Endodermal cell (in vitro differentiated cells): ENCODE measurements at regions not wholly inside any gene's neighbourhood (a gene's known extent, or its start where the extent isn't known, plus 50 kb on each side); places are given as distances from the start of the nearest gene placed in this dataset.

ENCODE experiments used
- DNase-seq: peaks from one replicate; pipeline ENCODE4 v3.0.0-alpha.2; 2017
- H3K27ac ChIP-seq: 2 replicates; pipeline ENCODE4 v1.5.1; 2013; ENCODE audit warnings: mild to moderate bottlenecking, low read depth, low read length, moderate library complexity
- H3K27me3 ChIP-seq: 2 replicates; pipeline ENCODE4 v1.6.1; 2013; ENCODE audit warnings: mild to moderate bottlenecking, low read length, moderate library complexity; ENCODE audit not compliant: insufficient read depth, control insufficient read depth, poor library complexity, severe bottlenecking
- H3K36me3 ChIP-seq: 2 replicates; pipeline ENCODE4 v1.7.0; 2013; ENCODE audit warnings: mild to moderate bottlenecking, low read length, moderate library complexity; ENCODE audit not compliant: control insufficient read depth, insufficient read depth
- H3K4me1 ChIP-seq: one replicate; pipeline ENCODE4 v1.7.0; 2013; ENCODE audit warnings: low read length; ENCODE audit not compliant: control insufficient read depth, insufficient read depth
- H3K4me3 ChIP-seq: 2 replicates; pipeline ENCODE4 v1.5.1; 2013; ENCODE audit warnings: mild to moderate bottlenecking, low read length, moderate library complexity
- H3K9ac ChIP-seq: 2 replicates; pipeline ENCODE4 v1.6.1; 2013; ENCODE audit warnings: mild to moderate bottlenecking, low read length, moderate library complexity; ENCODE audit not compliant: poor library complexity, severe bottlenecking; ENCODE audit errors: extremely low read depth
- H3K9me3 ChIP-seq: 2 replicates; pipeline ENCODE4 v1.6.1; 2013; ENCODE audit warnings: mild to moderate bottlenecking, low read length, moderate library complexity; ENCODE audit not compliant: control insufficient read depth
- H3K27ac Mint-ChIP-seq: 2 replicates; pipeline ENCODE4 v1.8.0; 2020; ENCODE audit warnings: mixed read lengths
- H3K27me3 Mint-ChIP-seq: 2 replicates; pipeline ENCODE4 v1.8.0; 2021; ENCODE audit warnings: mild to moderate bottlenecking, mixed read lengths; ENCODE audit not compliant: insufficient read depth
- H3K36me3 Mint-ChIP-seq: 2 replicates; pipeline ENCODE4 v1.8.0; 2020; ENCODE audit warnings: low read depth, mixed read lengths
- H3K4me1 Mint-ChIP-seq: 2 replicates; pipeline ENCODE4 v1.8.0; 2020; ENCODE audit warnings: mixed read lengths
- H3K4me3 Mint-ChIP-seq: 2 replicates; pipeline ENCODE4 v1.8.0; 2020; ENCODE audit warnings: mild to moderate bottlenecking, moderate library complexity, mixed read lengths
- H3K9me3 Mint-ChIP-seq: 2 replicates; pipeline ENCODE4 v1.8.0; 2020; ENCODE audit warnings: mild to moderate bottlenecking, mixed read lengths
- WGBS, 2 experiments: methylation state at CpG; one replicate each; pipeline versions ENCODE4 v1.1.5 to v1.1.7; 2013; ENCODE audit warnings: missing lambda C conversion rate in 2 of 2, mixed read lengths in 1 of 2; ENCODE audit not compliant: insufficient coverage in 1 of 2, insufficient read length in 1 of 2; 5-methylcytosine and 5-hydroxymethylcytosine counted together
- TF ChIP-seq, protein P1 (sequence below): fragments of 200-600 bp; sonication (generic); conservative IDR thresholded peaks from 2 replicates; pipeline ENCODE4 v1.5.0; 2021; ENCODE audit warnings: antibody characterized with exemption, mild to moderate bottlenecking

DNA sequence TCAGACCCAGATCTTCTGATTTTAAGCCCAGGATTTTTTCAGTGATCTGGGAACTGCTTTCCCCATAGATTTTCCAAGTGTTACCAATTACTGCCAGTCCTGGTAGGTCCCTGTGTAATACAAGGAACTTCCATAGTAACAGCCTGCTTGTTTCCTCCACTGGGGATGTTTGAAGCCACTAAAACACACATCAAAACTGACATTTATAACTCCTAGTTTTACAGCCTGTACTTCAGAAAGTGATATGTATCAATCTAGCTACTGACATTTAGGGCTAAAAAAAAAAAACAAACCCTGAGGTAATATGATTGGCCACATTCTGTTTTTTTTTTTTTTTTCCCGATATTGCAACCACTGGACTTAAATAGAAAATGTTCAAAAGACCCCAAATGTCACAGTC is 166.9 kb upstream of the SP4 start:
- Histone ChIP-seq H3K27me3 (peaks cover 56% of the 10 kb centered on the region), H3K4me3 (no peak overlapping the region), H3K9me3 (no peaks in the 10 kb centered on the region), H3K27ac (no peak overlapping the region), H3K4me1 (no peaks in the 10 kb centered on the region), H3K9ac (no peak overlapping the region), H3K36me3 (no peaks in the 10 kb centered on the region)
- no peaks in the 10 kb centered on the region for H3K36me3 Mint-ChIP-seq
- H3K9me3 Mint-ChIP-seq: no peaks in the 10 kb centered on the region
- H3K4me1 Mint-ChIP-seq: no peaks in the 10 kb centered on the region
- no peak overlapping the region for H3K4me3 Mint-ChIP-seq
- H3K27ac Mint-ChIP-seq: no peak overlapping the region
- 92% methylated on average over 1 of the region's 1 CpG; no CpG with 5 or more reads in 1 of the 2 experiments for WGBS, 2 experiments
- TF ChIP-seq, protein P1, sequence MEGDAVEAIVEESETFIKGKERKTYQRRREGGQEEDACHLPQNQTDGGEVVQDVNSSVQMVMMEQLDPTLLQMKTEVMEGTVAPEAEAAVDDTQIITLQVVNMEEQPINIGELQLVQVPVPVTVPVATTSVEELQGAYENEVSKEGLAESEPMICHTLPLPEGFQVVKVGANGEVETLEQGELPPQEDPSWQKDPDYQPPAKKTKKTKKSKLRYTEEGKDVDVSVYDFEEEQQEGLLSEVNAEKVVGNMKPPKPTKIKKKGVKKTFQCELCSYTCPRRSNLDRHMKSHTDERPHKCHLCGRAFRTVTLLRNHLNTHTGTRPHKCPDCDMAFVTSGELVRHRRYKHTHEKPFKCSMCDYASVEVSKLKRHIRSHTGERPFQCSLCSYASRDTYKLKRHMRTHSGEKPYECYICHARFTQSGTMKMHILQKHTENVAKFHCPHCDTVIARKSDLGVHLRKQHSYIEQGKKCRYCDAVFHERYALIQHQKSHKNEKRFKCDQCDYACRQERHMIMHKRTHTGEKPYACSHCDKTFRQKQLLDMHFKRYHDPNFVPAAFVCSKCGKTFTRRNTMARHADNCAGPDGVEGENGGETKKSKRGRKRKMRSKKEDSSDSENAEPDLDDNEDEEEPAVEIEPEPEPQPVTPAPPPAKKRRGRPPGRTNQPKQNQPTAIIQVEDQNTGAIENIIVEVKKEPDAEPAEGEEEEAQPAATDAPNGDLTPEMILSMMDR: no peak
- DNase-seq: no peak
- peaks cover 50% of the 10 kb centered on the region for H3K27me3 Mint-ChIP-seq

DNA sequence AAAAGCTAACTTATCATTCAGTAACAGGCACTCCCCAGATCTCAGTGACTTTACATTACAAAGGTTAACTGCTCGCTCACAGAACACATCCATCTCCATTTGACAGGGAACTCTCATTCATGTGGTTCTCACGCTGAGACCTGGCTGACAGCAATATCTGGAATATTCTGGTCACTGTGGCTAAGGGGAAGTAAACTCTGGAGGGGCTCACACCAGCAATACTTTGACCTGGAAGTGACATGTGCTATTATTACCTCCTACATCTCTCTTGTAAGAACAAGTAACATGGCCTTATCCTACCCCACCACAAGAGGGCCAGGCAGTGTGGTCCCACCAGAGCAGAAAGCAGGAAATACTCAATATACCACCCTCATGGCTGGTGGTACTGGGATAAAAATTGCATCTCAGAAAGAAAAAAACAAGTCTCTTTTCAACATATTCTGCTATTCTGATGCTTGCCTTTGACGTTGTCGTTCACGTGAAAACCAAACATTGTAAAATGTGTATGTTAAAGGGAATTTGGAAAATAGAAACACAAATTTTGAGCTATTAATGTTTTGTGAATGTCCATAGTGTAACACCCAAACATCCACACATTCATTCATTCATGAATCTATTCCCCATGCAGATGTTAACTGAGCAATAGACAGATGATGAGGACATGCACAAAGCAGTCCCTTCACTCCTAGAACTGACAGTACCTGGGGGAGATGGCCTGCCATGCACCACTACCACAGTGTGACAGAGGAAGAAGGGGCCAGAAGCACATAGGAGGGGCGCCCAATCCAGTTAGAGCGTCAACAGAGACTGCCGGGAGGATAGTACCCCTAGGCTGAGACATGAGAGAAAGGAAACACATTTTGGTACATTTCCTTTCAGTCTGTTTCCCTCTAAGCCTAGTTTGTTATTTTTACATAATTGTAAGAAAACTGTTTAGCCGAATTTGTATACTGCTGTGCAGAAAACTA is 166.0 kb upstream of the SP4 start:
- H3K27ac Mint-ChIP-seq: no peak overlapping the region
- H3K9me3 Mint-ChIP-seq: no peaks in the 10 kb centered on the region
- Histone ChIP-seq H3K9me3 (no peaks in the 10 kb centered on the region), H3K4me1 (no peaks in the 10 kb centered on the region), H3K27me3 (peaks cover 66% of the 10 kb centered on the region), H3K9ac (no peak overlapping the region), H3K4me3 (no peak overlapping the region), H3K36me3 (no peaks in the 10 kb centered on the region), H3K27ac (no peak overlapping the region)
- H3K36me3 Mint-ChIP-seq: no peaks in the 10 kb centered on the region
- H3K4me1 Mint-ChIP-seq: no peaks in the 10 kb centered on the region
- WGBS, 2 experiments: 66 to 90% methylated on average over 3 to 9 of the region's 9 CpGs
- H3K27me3 Mint-ChIP-seq: peaks cover 60% of the 10 kb centered on the region
- TF ChIP-seq, protein P1: peak; percentile 88
- no peak overlapping the region for H3K4me3 Mint-ChIP-seq
- peak; percentile 86 for DNase-seq

DNA sequence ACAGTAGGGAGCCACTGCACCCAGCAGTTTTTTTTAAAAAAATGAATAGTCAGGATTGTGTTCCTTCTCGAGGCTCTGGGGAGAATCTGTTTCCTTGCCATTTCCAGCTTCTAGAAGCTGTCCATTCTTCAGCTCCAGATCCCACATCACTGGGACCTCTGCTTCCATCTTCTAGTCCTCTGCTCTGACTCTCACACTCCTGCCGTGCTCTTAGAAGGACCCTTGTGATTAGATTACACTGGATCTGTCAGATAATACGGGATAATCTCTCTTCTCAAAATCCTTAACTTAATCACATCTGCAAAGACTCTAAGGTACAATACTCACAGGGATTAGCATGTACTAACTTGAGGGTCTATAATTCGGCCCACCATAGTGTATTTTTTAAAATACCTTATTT is 158.9 kb upstream of the SP4 start:
- Mint-ChIP-seq H3K9me3 (no peaks in the 10 kb centered on the region), H3K27ac (no peak overlapping the region), H3K4me1 (no peaks in the 10 kb centered on the region), H3K27me3 (peaks cover 85% of the 10 kb centered on the region), H3K36me3 (no peaks in the 10 kb centered on the region), H3K4me3 (no peak overlapping the region)
- Histone ChIP-seq H3K27ac (no peak overlapping the region), H3K9me3 (peaks cover 6% of the 10 kb centered on the region), H3K9ac (no peak overlapping the region), H3K4me1 (no peaks in the 10 kb centered on the region), H3K36me3 (no peaks in the 10 kb centered on the region), H3K4me3 (no peak overlapping the region), H3K27me3 (peaks cover 94% of the 10 kb centered on the region)
- TF ChIP-seq, protein P1: no peak
- no peak for DNase-seq
- 54 to 78% methylated on average over 3 to 4 of the region's 4 CpGs for WGBS, 2 experiments
